ENCODE measurements at regions not wholly inside any gene's neighbourhood (a gene's known extent, or its start where the extent isn't known, plus 50 kb on each side); places are given as distances from the start of the nearest gene placed in this dataset.

DNA sequence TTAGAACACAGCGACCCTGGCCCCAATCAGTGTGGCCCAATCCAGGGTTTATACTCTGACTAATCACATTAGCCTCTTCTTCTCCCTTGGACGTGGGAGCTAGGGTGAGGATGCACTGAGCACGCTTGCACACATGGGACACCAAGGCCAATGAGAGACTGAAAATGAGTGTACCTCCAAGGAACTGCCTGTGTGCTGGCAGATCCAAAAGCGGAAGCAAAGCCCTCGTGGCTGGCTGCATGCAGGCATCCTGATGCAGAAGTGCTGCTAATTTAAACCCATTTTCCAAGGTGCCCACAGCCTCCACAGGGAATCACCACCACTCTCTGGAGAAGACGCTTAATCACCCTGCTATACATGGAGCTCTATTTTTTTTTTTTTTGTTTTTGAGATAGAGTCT lies 375.3 kb upstream of the XYLT1 start:
- H3K27me3 ChIP-seq (ENCODE audit: control insufficient read depth in 1 of 2, insufficient read depth in 2 of 2, low read length in 2 of 2): no peaks in the 10 kb centered on the region
- H3K36me3 ChIP-seq (ENCODE audit: insufficient read depth, low read length): no peaks in the 10 kb centered on the region
- H3K27ac ChIP-seq (ENCODE audit: low read depth, low read length): no peak overlapping the region
- no peak overlapping the region for H3K9ac ChIP-seq (ENCODE audit: low read length)
- H3K4me3 ChIP-seq (ENCODE audit: low read depth in 1 of 2, low read length in 2 of 2): no peak overlapping the region
- no peaks in the 10 kb centered on the region for H3K4me1 ChIP-seq (ENCODE audit: insufficient read depth, low read length)
- H3K9me3 ChIP-seq (ENCODE audit: low read length): no peaks in the 10 kb centered on the region

DNA sequence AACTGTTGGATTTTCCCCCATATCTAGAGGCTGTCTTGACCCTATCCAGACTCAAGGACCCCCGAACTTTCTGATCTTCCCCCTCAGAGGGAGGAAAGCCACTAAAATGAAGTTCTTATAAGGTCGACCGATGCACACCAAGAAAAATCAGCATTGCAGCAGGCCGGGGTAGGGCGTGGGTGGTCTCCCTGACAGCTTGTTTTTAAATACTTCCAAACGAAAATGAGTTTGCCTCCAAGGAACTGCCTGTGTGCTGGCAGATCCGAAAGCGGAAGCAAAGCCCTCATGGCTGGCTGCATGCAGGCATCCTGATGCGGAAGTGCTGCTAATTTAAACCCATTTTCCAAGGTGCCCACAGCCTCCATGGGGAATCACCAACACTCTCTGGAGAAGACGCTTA lies 374.3 kb upstream of the XYLT1 start:
- Histone ChIP-seq H3K9me3 (ENCODE audit: low read length) (no peaks in the 10 kb centered on the region), H3K4me1 (ENCODE audit: insufficient read depth, low read length) (no peaks in the 10 kb centered on the region), H3K27ac (ENCODE audit: low read depth, low read length) (no peak overlapping the region), H3K4me3 (ENCODE audit: low read depth in 1 of 2, low read length in 2 of 2) (no peak overlapping the region), H3K9ac (ENCODE audit: low read length) (no peak overlapping the region), H3K27me3 (ENCODE audit: control insufficient read depth in 1 of 2, insufficient read depth in 2 of 2, low read length in 2 of 2) (no peaks in the 10 kb centered on the region), H3K36me3 (ENCODE audit: insufficient read depth, low read length) (no peaks in the 10 kb centered on the region)

DNA sequence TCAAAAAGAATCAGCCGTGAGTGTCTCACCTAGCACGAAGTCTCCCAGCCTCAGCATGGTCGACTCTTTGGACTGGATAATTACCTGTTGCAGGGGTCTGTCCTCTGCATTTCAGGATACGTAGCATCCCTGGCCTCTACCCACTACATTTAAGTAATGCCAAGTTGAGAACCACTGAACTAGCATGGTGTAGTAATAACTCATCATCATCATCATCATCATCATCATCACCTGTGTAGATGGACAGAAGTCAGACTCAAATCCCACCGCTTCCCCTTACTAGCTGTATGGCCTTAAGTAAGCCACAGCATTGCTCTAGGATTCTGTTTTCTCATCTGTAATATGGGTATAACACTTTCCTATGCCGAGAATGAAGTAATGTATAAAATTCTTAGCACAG lies 373.1 kb upstream of the XYLT1 start:
- no peak overlapping the region for H3K27ac ChIP-seq (ENCODE audit: low read depth, low read length)
- H3K9me3 ChIP-seq (ENCODE audit: low read length): no peaks in the 10 kb centered on the region
- H3K27me3 ChIP-seq (ENCODE audit: control insufficient read depth in 1 of 2, insufficient read depth in 2 of 2, low read length in 2 of 2): no peaks in the 10 kb centered on the region
- no peaks in the 10 kb centered on the region for H3K4me1 ChIP-seq (ENCODE audit: insufficient read depth, low read length)
- no peaks in the 10 kb centered on the region for H3K36me3 ChIP-seq (ENCODE audit: insufficient read depth, low read length)
- H3K4me3 ChIP-seq (ENCODE audit: low read depth in 1 of 2, low read length in 2 of 2): no peak overlapping the region
- no peak overlapping the region for H3K9ac ChIP-seq (ENCODE audit: low read length)

DNA sequence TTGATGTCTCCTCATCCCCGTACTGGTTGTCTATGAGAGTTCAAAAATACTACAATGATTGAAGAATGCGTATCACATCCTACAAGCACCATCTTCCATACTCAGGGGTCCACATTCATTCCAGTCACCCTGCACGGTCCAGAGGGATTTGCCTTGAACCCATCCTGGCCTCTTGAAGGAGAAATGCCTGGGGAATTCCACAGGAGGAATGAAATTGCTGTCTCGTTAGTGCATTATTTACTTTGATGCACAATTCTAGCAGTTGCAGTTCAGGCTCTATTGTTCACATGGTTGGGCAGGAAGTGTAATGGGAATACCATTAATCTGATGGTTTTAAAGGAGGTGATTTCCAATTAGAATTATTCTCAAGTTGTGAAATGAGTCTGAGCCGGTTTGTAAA lies 369.1 kb upstream of the XYLT1 start:
- Histone ChIP-seq H3K36me3 (ENCODE audit: insufficient read depth, low read length) (no peaks in the 10 kb centered on the region), H3K27ac (ENCODE audit: low read depth, low read length) (no peak overlapping the region), H3K9ac (ENCODE audit: low read length) (no peak overlapping the region), H3K9me3 (ENCODE audit: low read length) (no peaks in the 10 kb centered on the region), H3K4me3 (ENCODE audit: low read depth in 1 of 2, low read length in 2 of 2) (no peak overlapping the region), H3K4me1 (ENCODE audit: insufficient read depth, low read length) (no peaks in the 10 kb centered on the region), H3K27me3 (ENCODE audit: control insufficient read depth in 1 of 2, insufficient read depth in 2 of 2, low read length in 2 of 2) (no peaks in the 10 kb centered on the region)

DNA sequence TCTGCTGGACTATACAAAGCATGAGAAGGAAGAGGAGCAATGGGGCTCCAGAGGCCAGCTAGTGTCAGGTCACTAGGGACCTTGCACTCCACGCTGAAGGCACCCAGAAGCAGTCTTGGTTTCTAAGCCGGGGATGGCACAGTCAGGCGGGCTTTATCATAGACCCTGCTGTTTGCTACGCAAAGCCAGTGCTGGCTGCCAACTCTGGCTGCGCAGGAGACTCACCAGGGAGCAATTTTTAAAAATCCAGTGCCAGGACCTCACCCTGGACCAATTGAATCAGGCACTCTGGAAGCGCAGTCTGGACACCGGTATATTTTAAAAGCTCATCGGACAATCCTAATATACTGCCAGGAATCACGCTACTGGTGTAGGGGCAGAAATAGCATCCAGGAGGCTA lies 368.5 kb upstream of the XYLT1 start:
- Histone ChIP-seq H3K27me3 (ENCODE audit: control insufficient read depth in 1 of 2, insufficient read depth in 2 of 2, low read length in 2 of 2) (no peaks in the 10 kb centered on the region), H3K4me1 (ENCODE audit: insufficient read depth, low read length) (no peaks in the 10 kb centered on the region)

DNA sequence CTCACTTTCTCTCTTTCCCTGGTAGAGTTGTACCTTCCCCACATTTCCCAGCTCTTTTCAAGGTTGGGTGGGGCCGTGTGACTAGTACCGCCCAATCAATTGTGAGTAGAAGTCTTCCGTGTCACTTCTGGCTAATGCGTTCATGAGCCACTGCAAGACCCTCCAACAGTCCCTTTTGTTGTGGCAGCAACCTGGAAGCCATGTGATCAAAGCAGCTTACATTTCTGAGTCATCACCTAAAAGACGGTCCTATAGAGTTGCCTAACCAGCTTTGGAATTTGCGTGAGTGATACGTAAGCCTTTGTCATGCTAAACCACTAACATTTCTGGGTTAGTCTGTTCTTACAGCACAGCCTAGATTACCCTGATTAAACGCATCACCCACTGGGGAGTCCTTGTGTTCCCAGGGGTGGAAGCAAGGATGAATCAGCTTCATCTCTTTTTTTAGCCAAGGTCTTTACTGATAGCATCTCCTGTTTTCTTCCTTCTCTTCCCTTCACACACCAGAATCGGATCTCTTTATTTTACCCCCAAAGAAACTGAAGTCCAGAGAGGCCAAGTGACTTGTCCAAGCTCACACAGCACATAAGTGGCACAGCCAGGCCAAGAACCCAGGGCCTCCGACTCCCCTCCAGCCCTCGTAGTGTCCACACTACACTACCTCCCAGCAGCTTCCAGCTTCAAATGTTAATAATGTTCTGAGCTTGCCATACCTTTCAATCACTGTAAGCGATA lies 366.3 kb upstream of the XYLT1 start:
- Histone ChIP-seq H3K9me3 (ENCODE audit: low read length) (no peaks in the 10 kb centered on the region), H3K27ac (ENCODE audit: low read depth, low read length) (no peak overlapping the region), H3K4me3 (ENCODE audit: low read depth in 1 of 2, low read length in 2 of 2) (no peak overlapping the region), H3K36me3 (ENCODE audit: insufficient read depth, low read length) (no peaks in the 10 kb centered on the region), H3K4me1 (ENCODE audit: insufficient read depth, low read length) (no peaks in the 10 kb centered on the region), H3K27me3 (ENCODE audit: control insufficient read depth in 1 of 2, insufficient read depth in 2 of 2, low read length in 2 of 2) (no peaks in the 10 kb centered on the region), H3K9ac (ENCODE audit: low read length) (no peak overlapping the region)

More for the DNA sequence above, 368.5 kb upstream of the XYLT1 start:
- Histone ChIP-seq H3K36me3 (ENCODE audit: insufficient read depth, low read length) (no peaks in the 10 kb centered on the region), H3K9ac (ENCODE audit: low read length) (no peak overlapping the region), H3K9me3 (ENCODE audit: low read length) (no peaks in the 10 kb centered on the region), H3K4me3 (ENCODE audit: low read depth in 1 of 2, low read length in 2 of 2) (no peak overlapping the region), H3K27ac (ENCODE audit: low read depth, low read length) (no peak overlapping the region)

DNA sequence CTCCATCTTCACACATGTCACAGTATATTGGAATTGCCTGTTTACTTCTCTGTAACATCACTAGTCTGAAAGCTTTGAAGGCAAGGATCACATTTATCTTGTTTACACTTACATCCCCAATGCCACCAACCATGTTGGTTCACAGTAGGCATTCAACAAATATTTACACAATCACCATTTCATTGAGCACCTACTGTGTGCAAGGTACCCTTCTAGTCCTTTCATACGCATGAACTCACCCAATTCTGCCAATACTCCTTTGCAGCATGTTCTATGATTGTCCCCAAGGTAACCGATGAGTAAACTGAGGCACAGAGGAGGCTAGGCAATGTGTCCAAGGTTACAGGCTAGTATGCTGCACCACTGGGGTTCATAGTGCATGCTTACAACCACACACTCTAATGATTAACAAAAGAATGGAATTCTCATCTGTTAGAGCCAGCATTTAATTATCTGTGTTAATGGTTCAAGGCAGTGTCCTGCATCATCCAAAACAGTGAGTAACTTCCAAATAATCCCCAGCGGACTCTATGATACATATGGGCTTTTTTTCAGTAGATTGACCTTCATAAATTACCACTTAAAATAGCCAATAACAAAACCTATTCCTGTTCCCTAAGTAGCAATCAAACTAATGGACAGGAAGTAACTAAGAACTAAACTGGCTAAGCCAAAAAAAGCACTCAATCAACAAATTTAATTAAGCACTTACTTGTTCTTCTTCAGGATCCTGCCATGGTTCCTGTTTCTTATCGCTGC lies 364.5 kb upstream of the XYLT1 start:
- Histone ChIP-seq H3K4me3 (ENCODE audit: low read depth in 1 of 2, low read length in 2 of 2) (no peak overlapping the region), H3K9ac (ENCODE audit: low read length) (no peak overlapping the region), H3K27ac (ENCODE audit: low read depth, low read length) (no peak overlapping the region), H3K27me3 (ENCODE audit: control insufficient read depth in 1 of 2, insufficient read depth in 2 of 2, low read length in 2 of 2) (no peaks in the 10 kb centered on the region), H3K9me3 (ENCODE audit: low read length) (no peaks in the 10 kb centered on the region), H3K36me3 (ENCODE audit: insufficient read depth, low read length) (no peaks in the 10 kb centered on the region), H3K4me1 (ENCODE audit: insufficient read depth, low read length) (peaks cover 4% of the 10 kb centered on the region)

DNA sequence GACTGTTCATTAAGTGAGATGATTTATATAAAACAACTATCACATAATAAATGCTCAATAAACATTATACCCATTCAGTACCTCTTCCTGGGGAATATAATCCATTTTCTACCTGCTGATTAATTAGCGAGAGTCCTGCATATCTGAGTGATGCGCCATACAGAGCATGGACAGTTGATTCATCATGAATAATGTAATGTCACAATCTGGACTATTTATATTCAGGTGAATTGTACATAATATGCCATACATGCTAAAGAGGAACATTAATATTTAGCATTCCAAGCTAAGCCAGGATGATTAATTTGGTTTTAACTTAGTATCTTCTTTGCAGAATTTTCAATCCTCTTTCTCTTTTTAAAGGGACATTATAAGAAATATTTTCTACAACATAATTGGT lies 362.0 kb upstream of the XYLT1 start:
- Histone ChIP-seq H3K4me3 (ENCODE audit: low read depth in 1 of 2, low read length in 2 of 2) (no peak overlapping the region), H3K9me3 (ENCODE audit: low read length) (no peaks in the 10 kb centered on the region), H3K4me1 (ENCODE audit: insufficient read depth, low read length) (peaks cover 12% of the 10 kb centered on the region), H3K9ac (ENCODE audit: low read length) (no peak overlapping the region), H3K27ac (ENCODE audit: low read depth, low read length) (no peak overlapping the region), H3K27me3 (ENCODE audit: control insufficient read depth in 1 of 2, insufficient read depth in 2 of 2, low read length in 2 of 2) (no peaks in the 10 kb centered on the region), H3K36me3 (ENCODE audit: insufficient read depth, low read length) (no peaks in the 10 kb centered on the region)

DNA sequence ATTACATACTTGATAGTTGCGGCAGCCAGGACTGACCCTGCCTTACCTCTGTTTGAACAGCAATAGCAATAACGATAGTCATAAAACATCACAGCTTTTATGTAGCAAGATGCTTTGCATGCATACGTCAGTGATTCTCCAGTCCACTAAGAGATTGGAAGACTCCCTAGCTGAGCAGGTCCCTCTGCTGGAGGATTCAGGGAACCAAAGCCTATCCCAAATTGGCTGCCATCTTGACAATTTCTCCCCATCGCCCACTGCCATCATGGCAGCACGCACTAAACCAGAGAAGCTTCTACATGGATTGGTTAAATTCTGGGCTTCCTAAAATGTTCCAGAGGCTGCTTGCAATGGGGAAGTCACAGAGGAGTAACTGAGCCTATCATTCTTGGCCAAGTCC lies 360.6 kb upstream of the XYLT1 start:
- Histone ChIP-seq H3K27ac (ENCODE audit: low read depth, low read length) (no peak overlapping the region), H3K4me3 (ENCODE audit: low read depth in 1 of 2, low read length in 2 of 2) (no peak overlapping the region), H3K9me3 (ENCODE audit: low read length) (no peaks in the 10 kb centered on the region), H3K36me3 (ENCODE audit: insufficient read depth, low read length) (no peaks in the 10 kb centered on the region), H3K27me3 (ENCODE audit: control insufficient read depth in 1 of 2, insufficient read depth in 2 of 2, low read length in 2 of 2) (no peaks in the 10 kb centered on the region), H3K4me1 (ENCODE audit: insufficient read depth, low read length) (peaks cover 19% of the 10 kb centered on the region), H3K9ac (ENCODE audit: low read length) (no peak overlapping the region)

DNA sequence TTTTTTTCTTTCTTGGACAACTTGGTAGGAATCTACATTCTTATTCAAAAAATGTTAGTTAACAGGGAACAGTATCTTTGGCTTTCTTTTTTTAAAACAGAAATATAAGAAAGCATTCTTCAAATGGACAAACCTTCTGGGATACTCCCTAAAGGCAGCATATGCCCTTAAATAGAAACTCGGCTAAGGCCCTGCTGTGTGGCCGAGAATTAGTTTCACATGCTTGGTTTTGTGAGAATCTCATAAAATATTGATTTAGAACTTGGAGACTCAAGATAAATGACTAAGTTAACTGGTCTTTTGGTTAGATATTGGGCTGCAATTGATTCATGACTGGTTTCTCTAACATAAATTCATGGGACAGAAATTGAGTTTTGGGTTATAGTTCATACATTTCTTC lies 359.9 kb upstream of the XYLT1 start:
- no peak overlapping the region for H3K9ac ChIP-seq (ENCODE audit: low read length)
- H3K36me3 ChIP-seq (ENCODE audit: insufficient read depth, low read length): no peaks in the 10 kb centered on the region
- H3K27ac ChIP-seq (ENCODE audit: low read depth, low read length): no peak overlapping the region
- peaks cover 19% of the 10 kb centered on the region for H3K4me1 ChIP-seq (ENCODE audit: insufficient read depth, low read length)
- H3K4me3 ChIP-seq (ENCODE audit: low read depth in 1 of 2, low read length in 2 of 2): no peak overlapping the region
- no peaks in the 10 kb centered on the region for H3K9me3 ChIP-seq (ENCODE audit: low read length)
- no peaks in the 10 kb centered on the region for H3K27me3 ChIP-seq (ENCODE audit: control insufficient read depth in 1 of 2, insufficient read depth in 2 of 2, low read length in 2 of 2)

DNA sequence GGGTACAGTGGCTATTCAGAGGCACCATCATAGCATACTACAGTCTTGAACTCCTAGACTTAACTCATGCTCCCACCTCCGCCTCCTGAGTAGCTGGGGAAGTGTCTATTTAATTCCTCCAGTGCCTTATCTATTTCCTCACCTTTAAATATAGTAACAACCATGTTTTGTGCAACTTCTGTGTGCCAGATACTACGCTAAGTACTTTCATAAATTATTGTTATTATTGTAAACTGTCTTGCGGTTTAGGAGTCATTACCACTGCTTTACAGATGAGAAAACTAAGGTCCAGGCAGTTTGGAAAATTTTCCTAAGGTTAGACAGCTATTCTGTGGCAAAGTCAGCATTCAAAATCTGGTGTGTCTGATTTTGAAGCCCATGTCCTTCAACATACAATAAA lies 359.1 kb upstream of the XYLT1 start:
- H3K36me3 ChIP-seq (ENCODE audit: insufficient read depth, low read length): no peaks in the 10 kb centered on the region
- H3K9ac ChIP-seq (ENCODE audit: low read length): no peak overlapping the region
- no peaks in the 10 kb centered on the region for H3K27me3 ChIP-seq (ENCODE audit: control insufficient read depth in 1 of 2, insufficient read depth in 2 of 2, low read length in 2 of 2)
- H3K27ac ChIP-seq (ENCODE audit: low read depth, low read length): no peak overlapping the region
- H3K4me3 ChIP-seq (ENCODE audit: low read depth in 1 of 2, low read length in 2 of 2): no peak overlapping the region
- H3K9me3 ChIP-seq (ENCODE audit: low read length): no peaks in the 10 kb centered on the region
- peaks cover 19% of the 10 kb centered on the region for H3K4me1 ChIP-seq (ENCODE audit: insufficient read depth, low read length)

DNA sequence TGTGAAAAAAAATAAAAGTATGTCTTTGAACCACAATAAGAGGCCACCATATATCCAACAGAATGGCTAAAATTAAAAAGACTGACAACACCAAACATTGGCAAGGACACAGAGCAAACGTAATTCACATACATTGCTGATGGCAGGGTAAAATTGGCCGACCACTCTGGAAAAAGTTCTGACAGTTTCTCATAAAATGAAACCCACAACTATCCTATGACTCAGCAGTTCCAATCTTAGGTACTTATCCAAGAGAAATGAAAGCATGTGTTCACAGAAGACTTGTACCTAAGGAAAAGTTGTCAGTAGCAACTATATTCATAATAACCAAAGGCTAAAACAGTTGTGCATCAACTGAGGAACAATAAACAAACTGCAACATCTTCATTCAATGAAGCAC lies 357.3 kb upstream of the XYLT1 start:
- Histone ChIP-seq H3K36me3 (ENCODE audit: insufficient read depth, low read length) (no peaks in the 10 kb centered on the region), H3K4me3 (ENCODE audit: low read depth in 1 of 2, low read length in 2 of 2) (no peak overlapping the region), H3K9me3 (ENCODE audit: low read length) (no peaks in the 10 kb centered on the region), H3K9ac (ENCODE audit: low read length) (no peak overlapping the region), H3K27ac (ENCODE audit: low read depth, low read length) (no peak overlapping the region), H3K27me3 (ENCODE audit: control insufficient read depth in 1 of 2, insufficient read depth in 2 of 2, low read length in 2 of 2) (no peaks in the 10 kb centered on the region), H3K4me1 (ENCODE audit: insufficient read depth, low read length) (peaks cover 19% of the 10 kb centered on the region)

Data from muscle layer of colon (tissue), 2 donors.